ENCODE measurements at regions not wholly inside any gene's neighbourhood (a gene's known extent, or its start where the extent isn't known, plus 50 kb on each side); places are given as distances from the start of the nearest gene placed in this dataset.

DNA sequence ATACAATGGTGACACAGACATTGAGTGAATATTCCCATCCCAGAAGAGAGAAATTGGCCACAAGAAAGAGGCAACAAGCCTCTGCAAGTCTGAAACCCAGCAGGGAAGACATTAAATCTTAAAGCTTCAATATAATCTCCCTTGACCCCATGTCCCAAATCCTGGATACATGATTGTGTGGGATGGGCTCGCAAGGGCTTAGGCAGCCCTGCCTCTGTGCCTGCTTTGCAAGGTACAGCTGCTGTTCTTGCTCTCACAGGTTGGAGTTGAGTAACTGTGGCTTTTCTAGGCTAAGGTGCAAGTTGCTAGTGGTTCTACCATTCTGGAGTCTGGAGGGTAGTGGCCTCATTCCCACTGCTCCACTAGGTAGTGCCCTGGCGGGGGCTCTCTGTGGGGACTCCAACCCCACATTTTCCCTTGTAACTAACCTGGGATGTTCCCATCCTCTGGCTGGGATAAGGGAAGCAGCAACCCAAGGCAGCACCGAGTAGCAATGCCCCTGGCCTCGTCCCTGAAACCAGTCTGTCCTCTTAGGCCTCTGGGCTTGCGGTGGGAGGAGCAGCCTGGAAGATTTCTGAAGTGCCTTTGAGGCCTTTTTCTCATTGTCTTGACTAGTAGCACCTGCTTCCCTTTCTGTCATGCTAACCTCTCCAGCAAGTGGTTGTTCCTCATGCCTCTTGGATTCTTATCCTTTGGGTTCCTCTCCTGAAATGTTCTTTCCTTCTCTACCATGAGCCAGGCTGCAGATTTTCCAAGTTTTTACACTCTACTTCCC lies 90.0 kb downstream of the FAM174B start:
- DNase-seq = no peak

DNA sequence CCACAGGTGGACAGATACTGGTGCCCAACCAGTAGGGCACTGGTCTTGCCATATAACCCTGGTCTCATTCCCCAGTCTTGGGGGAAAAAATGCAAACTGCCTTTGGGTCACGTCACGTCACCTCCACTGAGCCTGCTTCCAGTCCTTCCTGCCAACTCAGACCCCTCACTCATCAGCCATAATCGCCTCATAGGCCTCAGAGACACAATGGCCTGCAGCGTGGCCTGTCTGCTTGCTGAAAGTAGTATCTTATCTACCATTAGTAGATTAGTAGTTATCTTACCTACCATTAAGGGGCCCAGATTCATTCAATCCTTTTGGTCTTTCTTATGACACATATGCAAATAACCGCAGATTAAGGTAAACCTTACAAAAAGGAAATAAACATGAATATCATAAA lies 93.8 kb downstream of the FAM174B start:
- no peak for DNase-seq

DNA sequence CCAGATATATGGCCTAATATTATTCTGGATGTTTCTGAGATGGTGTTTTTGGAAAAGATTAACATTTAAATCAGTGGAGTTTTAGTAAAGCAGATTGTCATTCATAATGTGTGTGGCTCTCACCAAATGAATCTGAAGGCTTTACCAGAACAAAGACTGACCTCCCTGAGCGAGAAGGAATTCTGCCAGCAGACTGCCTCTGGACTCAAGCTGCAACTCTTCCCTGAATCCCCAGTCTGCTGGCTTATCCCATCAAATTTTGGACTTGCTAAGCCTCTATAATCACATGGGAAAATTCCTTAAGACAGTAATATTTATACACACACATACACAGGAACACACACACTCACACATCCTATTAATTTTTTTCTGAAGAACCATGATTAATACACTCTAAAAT lies 102.3 kb downstream of the FAM174B start:
- DNase-seq = no peak

DNA sequence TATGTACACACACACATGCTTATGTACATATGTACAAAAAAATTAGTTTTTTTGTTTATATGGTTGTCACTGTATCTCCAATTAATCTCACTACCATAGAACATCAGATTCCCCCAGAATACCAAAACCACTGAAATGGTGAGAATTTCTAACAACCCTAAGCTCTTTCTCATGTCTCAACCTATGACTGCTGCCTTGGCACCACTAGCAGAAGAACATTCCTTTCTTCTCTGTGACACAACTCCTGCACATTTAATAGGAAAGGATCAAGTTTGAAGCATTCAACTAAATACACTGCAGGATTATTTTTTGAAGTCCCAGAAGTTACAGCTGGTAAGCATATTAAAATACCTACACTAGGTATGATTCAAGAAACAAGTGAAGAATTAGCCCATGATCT lies 109.6 kb downstream of the FAM174B start:
- DNase-seq = no peak

DNA sequence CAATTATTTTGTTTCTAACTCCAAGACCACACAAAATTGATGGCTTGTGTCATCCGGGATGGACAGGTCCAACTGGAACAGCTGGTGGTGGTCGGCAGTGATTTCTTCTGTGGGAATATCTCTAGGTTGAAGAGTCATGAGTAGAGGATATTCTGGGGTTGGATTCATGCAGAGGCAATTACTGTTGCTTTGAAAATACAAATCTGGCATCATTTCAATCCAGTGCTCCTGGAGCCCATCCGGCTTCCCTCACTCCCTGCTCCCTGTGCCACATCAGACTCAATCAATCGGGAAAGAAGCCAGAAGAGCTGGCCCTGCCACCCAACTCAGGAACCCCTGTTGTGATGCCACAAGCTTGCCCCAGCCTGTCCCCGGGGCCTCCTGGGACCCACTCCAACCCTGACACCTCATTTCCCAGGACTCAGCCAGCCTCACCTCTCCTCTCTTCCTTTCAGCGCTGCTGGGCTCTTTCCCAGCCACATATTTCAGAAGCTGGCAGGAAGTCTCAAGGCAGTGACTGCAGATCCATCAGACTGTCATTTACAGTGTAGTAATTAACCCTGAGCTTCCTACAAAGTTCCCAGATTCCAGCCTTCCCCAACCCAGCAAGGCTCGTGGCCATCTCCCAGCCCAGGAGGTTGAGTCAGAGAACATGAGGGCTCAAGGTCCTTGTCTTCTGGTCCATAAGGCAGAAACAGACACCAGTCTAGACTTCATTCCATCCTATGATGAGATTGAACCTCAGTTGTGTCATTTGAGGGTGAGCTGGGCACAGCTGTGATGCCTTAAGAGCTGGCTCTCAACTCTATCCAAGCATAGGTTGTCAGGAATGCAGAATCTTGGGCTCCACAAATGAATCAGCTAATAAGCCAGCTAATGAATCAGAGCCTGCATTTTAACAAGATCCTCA lies 114.0 kb downstream of the FAM174B start:
- no peak for DNase-seq

DNA sequence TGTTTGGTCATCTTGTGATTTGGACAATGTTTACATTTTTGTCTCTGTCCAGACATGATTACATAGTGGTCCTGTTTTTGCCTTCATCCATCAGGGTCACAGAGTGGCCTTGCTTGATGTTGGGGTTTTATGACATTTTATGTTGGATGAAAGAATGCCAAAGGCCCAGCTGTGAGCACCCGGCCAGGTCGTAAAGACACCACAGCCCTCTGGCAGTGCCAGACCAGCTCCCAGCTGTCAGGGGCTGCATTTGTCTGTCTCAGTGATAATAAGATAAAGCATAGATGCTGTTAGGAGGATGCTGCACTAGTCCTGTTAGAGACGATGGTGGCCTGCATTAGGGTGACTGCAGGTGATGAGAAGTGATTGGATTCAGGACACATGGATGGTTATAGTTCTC lies 117.5 kb downstream of the FAM174B start:
- no peak for DNase-seq

DNA sequence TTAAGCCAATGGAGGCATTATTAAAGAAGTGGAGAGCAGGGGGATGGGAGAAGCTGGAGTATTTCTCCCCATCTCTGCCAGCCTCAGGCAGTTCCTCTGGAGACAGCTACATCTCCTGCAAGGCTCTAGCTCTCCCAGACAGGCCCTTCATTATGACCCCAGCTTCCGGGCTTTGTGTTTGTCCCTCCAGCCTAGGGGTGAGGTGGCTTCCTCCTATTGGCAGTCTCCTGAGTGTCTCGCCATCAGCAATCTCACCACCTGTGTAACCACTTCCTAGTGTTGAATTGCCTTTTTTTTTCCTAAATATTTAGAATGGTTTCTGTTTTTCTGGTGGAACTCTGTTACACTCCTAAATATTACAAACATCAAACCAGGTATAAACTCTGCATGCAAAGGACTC lies 122.3 kb downstream of the FAM174B start:
- DNase-seq = no peak

DNA sequence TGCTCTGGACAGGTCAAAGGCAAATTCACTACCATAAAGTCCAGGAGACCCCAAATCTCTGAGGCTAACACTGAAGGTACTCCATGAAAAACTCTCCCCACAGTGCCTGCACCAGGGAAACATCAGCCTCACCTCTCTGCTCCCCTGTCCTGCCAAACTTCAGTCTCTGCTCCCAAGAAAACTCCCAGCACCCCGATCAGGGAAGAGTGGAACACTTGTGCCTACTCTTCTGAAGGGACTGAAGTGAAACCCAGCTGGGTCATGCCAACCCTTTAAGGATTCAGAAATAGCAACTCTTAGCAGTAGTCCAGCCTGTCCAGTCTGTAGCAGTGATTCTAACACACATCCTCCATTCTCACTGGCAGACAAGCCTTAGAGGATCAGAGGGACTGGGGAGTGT lies 124.2 kb downstream of the FAM174B start:
- DNase-seq = no peak

DNA sequence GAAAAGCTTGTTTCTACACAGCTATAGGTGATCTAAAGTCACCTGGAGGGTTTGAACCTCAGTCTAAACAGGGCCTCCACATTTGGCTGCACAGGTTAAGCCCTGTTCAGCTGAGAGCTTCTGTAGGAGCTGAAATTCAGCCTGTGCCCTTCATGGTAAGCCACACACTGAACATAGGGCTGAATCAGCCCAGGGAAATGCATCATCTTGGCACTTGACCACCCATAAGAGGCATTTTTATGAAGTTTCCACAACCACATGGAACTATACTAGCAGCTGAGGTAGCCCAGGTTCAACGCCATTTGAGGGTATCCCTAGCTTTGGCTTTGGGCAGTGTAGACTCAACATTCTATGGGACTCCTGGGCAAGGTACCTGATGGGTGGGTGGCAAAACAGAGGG lies 126.8 kb downstream of the FAM174B start:
- DNase-seq = no peak

DNA sequence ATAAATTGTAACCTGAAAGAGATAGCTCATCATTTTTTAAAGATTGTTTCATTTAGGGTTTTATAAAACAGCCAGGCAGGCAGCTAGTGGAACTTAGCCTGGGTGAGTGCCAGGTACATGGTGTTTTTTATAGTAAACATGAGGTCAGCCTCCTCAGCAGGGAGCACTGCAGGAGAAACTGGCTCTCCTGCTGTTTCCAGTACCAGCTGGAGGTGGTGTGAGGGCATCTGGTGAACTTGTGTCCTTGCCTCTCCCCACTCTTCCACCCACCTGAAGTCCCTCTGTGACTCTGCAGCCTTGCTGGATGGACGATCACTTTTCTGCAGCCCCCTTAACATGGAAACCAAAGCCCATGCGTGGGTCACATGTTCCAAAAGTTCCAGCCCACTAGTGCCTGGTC lies 128.4 kb downstream of the FAM174B start:
- DNase-seq = no peak

DNA sequence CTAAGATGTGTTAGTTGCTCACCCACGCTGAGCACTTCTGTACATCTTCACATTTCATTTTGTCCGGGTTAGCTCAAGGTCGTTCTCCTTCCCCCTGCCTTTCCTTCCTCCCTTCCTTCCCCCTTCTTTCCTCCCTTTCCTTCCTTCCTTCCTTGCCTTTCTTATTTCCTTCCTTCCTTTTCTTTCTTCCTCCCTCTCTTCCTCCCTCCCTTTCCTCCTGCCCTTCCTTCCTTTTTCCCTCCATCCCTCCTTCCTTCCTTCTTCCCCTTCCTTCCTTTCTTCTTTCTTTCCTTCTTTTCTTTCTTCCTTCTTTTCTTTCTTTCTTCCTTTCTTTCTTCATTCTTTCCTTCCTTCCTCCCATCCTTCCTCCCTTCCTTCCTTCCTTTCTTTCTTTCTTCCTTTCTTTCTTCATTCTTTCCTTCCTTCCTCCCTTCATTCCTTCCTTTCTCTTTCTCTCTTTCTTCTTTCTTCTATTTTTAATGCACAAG lies 129.8 kb downstream of the FAM174B start:
- no peak for DNase-seq

DNA sequence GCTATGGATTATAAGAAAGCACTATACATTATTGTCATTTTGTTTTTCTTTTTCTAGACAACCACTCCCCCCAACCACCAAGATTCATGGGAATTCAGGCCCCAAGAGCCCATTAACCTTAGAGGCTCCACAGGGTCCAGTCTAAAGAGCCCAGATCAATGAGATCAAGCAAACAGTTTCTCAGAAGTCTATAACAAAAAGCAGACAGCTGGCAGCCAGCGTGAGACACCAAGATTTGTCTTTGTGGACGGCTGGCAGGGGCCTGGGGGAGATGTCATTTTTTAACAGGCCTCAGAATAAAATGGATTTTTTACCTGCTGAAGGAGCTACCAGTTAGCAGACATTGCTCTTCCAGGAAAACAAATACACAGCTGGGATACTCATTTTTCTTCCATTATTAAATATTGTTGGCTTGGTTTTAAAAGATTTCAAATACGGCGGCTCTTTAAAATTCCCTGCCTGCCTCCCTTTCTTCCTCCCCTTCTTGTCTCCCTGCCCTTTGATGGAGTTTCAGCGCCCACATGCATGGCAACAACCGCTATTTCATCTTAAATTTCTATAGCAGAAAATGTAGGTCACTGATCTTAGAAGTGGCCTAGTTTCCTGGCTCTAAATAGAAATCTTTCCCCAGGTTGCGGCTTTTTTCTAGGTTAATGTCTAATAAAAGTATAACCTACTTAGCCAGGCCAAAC lies 130.6 kb downstream of the FAM174B start:
- no peak for DNase-seq

DNA sequence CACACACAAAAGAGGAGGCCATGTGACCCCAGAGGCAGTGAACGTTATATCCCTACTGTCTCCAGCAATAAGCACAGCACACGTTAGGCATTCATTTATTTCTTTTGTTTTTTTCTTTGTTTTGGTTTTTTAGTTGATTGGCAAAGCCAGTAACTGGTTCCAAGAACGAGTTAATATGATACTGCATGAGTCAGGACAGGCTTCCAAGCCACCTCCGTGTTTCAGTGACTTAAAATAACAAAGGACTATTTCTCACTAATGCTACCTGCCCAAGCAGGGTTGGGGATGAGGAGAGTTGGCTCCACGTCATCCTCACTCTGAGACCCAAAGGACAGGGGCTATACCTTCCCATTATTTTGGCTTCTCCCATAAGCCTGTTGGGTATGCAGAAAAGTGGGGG lies 130.5 kb downstream of the ST8SIA2 start:
- DNase-seq = no peak

DNA sequence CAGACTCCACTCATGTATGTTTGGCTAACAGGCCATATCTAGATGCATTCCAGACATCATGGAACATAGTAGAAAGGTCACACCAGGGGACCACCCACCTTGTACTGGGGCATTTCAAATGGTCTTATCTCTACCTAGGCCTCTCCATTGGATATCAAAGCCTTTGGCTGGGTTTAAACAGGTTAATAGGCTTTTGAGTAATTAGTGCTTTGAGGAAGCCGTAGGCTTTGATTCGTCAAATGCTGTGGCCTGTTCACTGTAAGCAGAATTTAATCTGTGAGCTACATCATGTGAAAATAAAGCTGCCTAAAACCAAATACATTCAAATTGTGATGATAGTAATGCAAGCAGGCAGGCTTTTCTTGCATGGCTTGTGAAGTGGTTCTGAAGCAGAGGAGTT lies 129.5 kb downstream of the ST8SIA2 start:
- DNase-seq = no peak

DNA sequence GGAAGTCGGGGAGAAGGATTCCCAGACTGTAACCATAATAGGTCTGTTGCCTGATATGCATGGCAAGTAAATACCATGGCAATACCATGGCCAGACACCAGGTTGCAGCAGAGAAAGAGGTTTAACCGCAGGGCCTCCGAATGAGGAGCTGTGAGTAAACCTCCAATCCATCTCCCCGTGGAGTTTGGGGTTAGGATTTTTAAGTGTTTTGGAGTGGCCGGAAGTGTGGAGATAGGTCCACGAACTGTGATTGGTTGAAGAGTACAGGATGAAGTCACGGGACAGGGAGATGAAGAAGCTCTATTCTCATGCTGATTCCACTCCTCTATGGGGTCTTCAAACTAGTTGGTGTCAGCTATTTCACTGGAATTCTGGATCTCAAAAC lies 127.9 kb downstream of the ST8SIA2 start:
- peak; percentile 86 for DNase-seq

DNA sequence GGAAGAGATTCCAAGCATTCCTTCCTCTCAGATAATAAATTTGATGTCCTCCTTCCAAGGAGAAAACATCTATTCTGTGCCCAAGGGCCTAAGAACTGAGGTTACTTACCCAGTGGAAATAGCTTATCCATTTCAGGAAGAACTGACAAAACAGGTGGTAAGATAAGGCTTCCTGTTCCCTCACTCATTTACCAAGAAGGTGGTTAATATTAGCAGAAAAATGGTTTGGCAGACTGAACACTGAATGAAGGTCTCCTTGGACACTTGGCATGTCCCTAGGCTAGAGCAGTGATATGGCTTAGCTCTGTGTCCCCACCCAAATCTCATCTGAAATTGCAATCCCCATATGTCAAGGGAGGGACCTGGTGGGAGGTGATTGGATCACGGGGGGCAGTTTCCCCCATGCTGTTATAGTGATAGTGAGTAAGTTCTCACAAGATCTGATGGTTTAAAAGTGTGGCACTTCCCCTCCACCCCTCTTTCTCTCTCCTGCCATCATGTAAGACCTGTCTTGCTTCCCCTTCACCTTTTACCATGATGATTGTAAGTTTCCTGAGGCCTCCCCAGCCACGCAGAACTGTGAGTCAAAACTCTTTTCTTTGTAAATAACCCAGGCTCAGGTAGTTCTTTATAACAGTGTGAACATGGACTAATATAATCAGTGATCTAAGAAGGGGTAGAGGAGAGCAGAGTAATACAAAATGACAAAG lies 127.4 kb downstream of the ST8SIA2 start:
- DNase-seq = peak; percentile 23

DNA sequence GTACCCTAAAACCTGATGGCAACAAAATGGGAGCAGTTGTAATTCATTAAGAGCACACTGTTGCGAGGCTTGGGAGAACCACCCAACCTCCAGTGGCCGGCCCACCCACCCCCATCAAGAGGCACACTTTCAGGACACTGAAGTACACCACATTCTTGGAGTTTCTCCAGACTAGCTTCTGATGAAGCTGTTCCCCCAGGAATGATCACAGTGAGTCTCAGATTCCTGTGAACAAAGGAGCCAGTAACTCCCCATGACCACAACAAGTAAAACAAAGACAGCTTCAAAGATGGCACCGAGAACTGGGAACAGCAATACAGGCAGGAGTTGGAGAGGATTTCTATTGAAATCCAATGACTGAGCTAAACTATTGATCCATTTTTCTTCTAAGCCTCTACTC lies 126.0 kb downstream of the ST8SIA2 start:
- DNase-seq = no peak

All from hematopoietic multipotent progenitor cell treated with erythropoietin and hydrocortisone succinate and interleukin-3 and kit ligand, for 4 days (in vitro differentiated cells).